Nephron (organoid): ENCODE measurements at regions not wholly inside any gene's neighbourhood (a gene's known extent, or its start where the extent isn't known, plus 50 kb on each side); places are given as distances from the start of the nearest gene placed in this dataset.
"Not testable (repeated sequence)": the region's sequence is repeated elsewhere in the genome, so short reads cannot be mapped to it uniquely, and the experiment has no call there.

Experiments used
- H3K27ac Mint-ChIP-seq, 3 experiments: 2 replicates each; pipeline ENCODE4 v1.8.0; 2020; ENCODE audit warnings: mixed read lengths in 3 of 3, mild to moderate bottlenecking in 2 of 3, moderate library complexity in 1 of 3
- H3K27me3 Mint-ChIP-seq: 2 replicates; pipeline ENCODE4 v1.8.0; 2021; ENCODE audit warnings: low read depth, mild to moderate bottlenecking, moderate library complexity, mixed read lengths
- H3K36me3 Mint-ChIP-seq: 2 replicates; pipeline ENCODE4 v1.8.0; 2020; ENCODE audit warnings: low read depth, mixed read lengths
- H3K4me1 Mint-ChIP-seq: 2 replicates; pipeline ENCODE4 v1.8.0; 2020; ENCODE audit warnings: mixed read lengths
- H3K4me3 Mint-ChIP-seq, 3 experiments: 2 replicates each; pipeline ENCODE4 v1.8.0; 2020; ENCODE audit warnings: mild to moderate bottlenecking in 3 of 3, mixed read lengths in 3 of 3, moderate library complexity in 2 of 3
- H3K9me3 Mint-ChIP-seq: 2 replicates; pipeline ENCODE4 v1.8.0; 2020; ENCODE audit warnings: mixed read lengths
- CTCF ChIP-seq, 3 experiments: fragments of 200-600 bp; sonication (generic); IDR thresholded peaks; one replicate each; pipeline ENCODE4 v1.5.0; 2021; ENCODE audit warnings: antibody characterized with exemption in 3 of 3; ENCODE audit not compliant: unreplicated experiment in 3 of 3

GRCh38 chr3:153399636-153400035 lies 237.6 kb downstream of the RAP2B start:
- Mint-ChIP-seq H3K4me3 (no peak overlapping the region), H3K9me3 (peaks cover 4% of the 10 kb centered on the region), H3K4me1 (no peaks in the 10 kb centered on the region), H3K27me3 (no peaks in the 10 kb centered on the region), H3K27ac (no peak overlapping the region), H3K36me3 (no peaks in the 10 kb centered on the region)
- no peak for TF ChIP-seq CTCF (IDR thresholded peaks at IDR 0.05; ENCODE audit: unreplicated experiment in 3 of 3)

- no peaks in the 10 kb centered on the region for H3K36me3 Mint-ChIP-seq
- no peak for TF ChIP-seq CTCF (IDR thresholded peaks at IDR 0.05; ENCODE audit: unreplicated experiment in 3 of 3)
- no peak overlapping the region for H3K27ac Mint-ChIP-seq
- no peaks in the 10 kb centered on the region for H3K27me3 Mint-ChIP-seq
- no peaks in the 10 kb centered on the region for H3K4me1 Mint-ChIP-seq
- peaks cover 3% of the 10 kb centered on the region for H3K9me3 Mint-ChIP-seq
- no peak overlapping the region for H3K4me3 Mint-ChIP-seq
These were observed 238.6 kb downstream of the RAP2B start for GRCh38 chr3:153400641-153401040.

GRCh38 chr3:153404157-153404556 lies 242.1 kb downstream of the RAP2B start:
- no peak overlapping the region for H3K4me3 Mint-ChIP-seq
- no peaks in the 10 kb centered on the region for H3K27me3 Mint-ChIP-seq
- no peaks in the 10 kb centered on the region for H3K36me3 Mint-ChIP-seq
- no peaks in the 10 kb centered on the region for H3K9me3 Mint-ChIP-seq
- no peak for TF ChIP-seq CTCF (IDR thresholded peaks at IDR 0.05; ENCODE audit: unreplicated experiment in 3 of 3)
- H3K4me1 Mint-ChIP-seq: no peaks in the 10 kb centered on the region
- no peak overlapping the region for H3K27ac Mint-ChIP-seq

- H3K4me3 Mint-ChIP-seq, H3K27me3 Mint-ChIP-seq, H3K36me3 Mint-ChIP-seq, H3K27ac Mint-ChIP-seq, H3K4me1 Mint-ChIP-seq, H3K9me3 Mint-ChIP-seq: not testable (repeated sequence)
These were observed 243.3 kb downstream of the RAP2B start for GRCh38 chr3:153405320-153405719.

GRCh38 chr3:153410517-153410916 lies 248.5 kb downstream of the RAP2B start:
- Mint-ChIP-seq H3K4me1 (no peaks in the 10 kb centered on the region), H3K4me3 (no peak overlapping the region), H3K9me3 (no peaks in the 10 kb centered on the region), H3K27me3 (no peaks in the 10 kb centered on the region), H3K36me3 (no peaks in the 10 kb centered on the region), H3K27ac (no peak overlapping the region)
- TF ChIP-seq CTCF (IDR thresholded peaks at IDR 0.05; ENCODE audit: unreplicated experiment in 3 of 3): no peak

GRCh38 chr3:153414982-153415381 lies 253.0 kb downstream of the RAP2B start:
- H3K4me1 Mint-ChIP-seq: no peaks in the 10 kb centered on the region
- H3K4me3 Mint-ChIP-seq: no peak overlapping the region
- peaks cover 14% of the 10 kb centered on the region for H3K9me3 Mint-ChIP-seq
- no peak overlapping the region for H3K27ac Mint-ChIP-seq
- H3K27me3 Mint-ChIP-seq: no peaks in the 10 kb centered on the region
- H3K36me3 Mint-ChIP-seq: no peaks in the 10 kb centered on the region
- TF ChIP-seq CTCF (IDR thresholded peaks at IDR 0.05; ENCODE audit: unreplicated experiment in 3 of 3): no peak
